ENCODE measurements at regions not wholly inside any gene's neighbourhood (a gene's known extent, or its start where the extent isn't known, plus 50 kb on each side); places are given as distances from the start of the nearest gene placed in this dataset.
A peak's percentile ranks its signal among the peaks of the same experiment; 100 is the strongest.
"Not testable (repeated sequence)": the region's sequence is repeated elsewhere in the genome, so short reads cannot be mapped to it uniquely, and the experiment has no call there.

DNA sequence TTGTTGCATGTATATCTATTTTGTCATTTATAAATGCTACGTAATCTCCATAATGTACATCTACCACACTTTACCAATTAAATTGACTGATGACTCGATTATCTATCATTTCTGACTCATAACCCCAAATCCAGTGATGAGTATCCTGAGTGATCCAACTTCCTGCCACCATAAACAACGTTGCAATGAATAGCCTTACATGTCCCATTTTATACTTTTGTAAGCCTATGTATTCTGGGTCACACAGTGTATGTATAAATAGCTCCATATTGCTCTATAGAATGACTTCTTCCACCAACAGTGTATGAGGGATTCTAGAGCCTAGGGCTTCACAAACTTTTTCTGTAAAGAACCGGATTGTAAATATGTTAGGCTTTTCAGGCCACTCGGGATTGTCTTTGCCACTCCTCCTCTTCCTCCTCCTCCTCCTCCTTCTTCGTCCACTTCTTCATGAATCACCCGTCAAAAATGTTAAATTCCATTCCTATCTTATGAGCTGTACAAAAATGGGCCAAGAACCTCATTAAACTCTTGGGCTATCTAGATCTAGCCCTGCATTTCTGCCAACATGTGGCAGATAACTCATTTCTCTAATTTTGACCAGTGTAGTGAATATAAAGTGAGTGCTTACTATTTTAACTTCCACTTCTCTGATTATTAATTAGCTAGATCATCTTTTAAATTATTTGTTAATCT, 672.2 kb upstream of the AMOT start:
- no peak for DNase-seq (ENCODE audit: low spot score)

DNA sequence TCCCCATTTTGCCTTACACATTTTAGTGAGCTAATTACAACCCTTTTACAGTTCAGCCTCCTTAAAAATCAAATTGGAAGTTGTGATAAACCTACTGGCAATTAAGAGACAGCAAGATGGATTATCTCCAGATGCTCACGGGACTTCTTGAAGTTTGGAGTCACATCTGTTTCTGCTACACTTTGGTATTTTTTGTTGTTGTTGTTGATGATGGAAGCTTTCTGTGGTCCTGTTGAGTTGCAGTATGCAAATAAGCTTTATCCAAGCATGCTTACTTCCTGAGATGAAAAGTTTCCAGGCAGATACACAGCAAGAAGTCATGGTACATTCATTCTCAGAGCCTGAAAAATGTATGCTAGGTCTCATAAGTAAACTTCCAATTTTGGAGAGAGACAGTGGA, 670.0 kb upstream of the AMOT start:
- DNase-seq (ENCODE audit: low spot score), result no peak

DNA sequence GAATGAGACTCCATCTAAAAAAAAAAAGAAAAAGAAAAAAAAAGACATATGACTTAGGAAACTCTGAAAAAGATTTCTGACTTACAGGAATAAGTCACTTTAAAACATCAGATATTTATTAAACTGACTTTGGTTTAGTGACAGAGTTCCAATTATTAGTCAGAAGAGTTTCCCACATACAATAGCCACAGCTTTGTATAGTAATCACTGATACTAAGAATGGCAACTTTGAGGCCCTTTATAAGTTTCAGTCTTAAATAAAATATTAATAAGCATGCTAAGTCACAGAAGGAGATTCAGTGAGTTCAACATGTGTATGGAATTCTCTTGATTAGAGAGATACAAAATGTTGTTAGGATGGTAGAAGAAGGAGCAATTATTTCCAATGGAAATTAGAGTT, 652.3 kb upstream of the AMOT start:
- DNase-seq (ENCODE audit: low spot score), result no peak

DNA sequence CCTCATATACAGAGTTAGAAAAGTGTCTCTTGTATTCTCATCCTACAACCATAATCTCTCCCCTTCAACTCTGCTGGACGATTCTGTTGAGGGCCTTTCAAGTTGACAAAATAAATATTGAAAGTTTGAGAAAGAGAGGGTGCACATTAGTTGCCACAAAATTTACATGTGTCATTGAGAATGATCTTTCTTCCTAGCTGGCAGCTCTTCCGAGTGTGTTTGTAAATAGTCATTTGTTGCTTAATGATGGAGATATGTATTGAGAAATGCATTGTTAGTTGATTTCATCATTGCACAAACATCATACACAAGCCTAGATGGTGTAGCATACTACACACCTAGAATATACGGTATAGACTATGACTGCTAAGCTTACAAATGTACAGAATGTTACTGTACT, 632.8 kb upstream of the AMOT start:
- DNase-seq (ENCODE audit: low spot score), result no peak

DNA sequence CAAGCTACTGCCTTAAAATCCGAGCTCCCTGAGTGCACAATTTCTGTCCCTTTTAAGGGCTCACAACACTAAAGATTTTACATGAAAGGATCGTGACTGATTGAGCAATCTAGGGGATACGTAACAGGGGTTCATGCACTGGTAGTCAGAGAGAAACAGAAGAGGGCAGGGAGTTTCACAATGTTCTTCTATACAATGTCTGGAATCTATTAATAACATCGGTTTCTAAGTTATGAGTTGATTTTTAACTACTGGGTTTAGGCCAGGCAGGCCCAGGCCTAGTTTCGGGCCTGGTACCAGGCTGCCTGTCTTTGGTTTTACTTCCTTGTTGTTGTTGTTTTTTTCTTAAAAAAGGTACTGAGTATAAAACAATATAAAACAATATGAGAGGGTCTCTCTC, 632.4 kb upstream of the AMOT start:
- DNase-seq (ENCODE audit: low spot score), result not testable (repeated sequence)

DNA sequence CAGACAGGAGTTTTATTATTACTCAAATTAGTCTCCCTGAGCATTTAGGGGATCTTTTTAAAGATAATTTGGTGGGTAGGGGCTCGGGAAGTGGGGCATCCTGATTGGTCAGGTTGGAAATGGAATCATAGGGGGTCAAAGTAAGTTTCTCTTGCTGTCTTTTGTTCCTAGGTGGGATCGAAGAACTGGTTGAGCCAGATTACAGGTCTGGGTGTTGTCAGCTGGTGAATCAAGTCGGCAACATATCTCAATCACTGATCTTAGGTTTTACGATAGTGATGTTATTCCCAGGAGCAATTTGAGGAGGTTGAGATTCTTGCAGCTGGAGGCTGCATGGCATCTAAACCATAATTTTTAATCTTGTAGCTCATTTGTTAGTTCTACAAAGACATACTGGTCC, 629.5 kb upstream of the AMOT start:
- DNase-seq (ENCODE audit: low spot score), result no peak

DNA sequence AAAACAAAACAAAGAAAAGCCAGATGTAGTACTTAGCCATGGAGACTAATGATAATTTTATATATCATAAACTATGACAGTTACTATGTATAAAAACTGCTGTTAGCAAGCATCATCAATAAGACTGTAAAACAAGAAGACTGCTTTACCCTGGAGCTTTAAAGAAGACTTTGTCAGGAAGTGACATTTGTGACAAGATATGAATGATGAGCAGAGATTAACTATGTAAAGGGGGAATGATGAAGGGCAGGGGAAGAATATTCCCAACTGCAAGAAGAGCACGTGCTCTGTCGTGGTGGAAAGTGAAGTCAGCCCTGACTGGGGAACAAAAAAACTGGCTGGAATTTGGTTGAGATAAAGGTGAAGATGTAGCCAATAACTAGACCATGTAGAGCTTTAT, 617.1 kb upstream of the AMOT start:
- DNase-seq (ENCODE audit: low spot score), result no peak

DNA sequence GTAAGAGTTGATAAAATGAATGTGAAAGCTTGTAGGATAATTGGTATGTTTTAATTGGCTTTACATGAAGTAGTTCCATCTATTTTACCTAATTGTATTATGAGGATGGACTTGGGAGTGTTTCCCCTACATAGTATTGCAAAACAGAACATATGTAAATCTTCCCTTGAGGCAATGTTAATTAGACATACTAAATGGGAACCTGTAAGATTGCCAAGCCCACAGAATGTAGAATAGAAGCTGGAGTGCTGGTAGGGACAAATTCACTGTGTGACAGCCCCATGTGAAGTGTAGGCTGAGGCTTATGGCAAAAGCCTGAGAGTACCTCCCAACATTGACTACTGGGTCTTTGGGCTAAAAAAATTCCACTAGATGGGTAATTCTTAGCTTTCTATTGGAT, 615.0 kb upstream of the AMOT start:
- no peak for DNase-seq (ENCODE audit: low spot score)

DNA sequence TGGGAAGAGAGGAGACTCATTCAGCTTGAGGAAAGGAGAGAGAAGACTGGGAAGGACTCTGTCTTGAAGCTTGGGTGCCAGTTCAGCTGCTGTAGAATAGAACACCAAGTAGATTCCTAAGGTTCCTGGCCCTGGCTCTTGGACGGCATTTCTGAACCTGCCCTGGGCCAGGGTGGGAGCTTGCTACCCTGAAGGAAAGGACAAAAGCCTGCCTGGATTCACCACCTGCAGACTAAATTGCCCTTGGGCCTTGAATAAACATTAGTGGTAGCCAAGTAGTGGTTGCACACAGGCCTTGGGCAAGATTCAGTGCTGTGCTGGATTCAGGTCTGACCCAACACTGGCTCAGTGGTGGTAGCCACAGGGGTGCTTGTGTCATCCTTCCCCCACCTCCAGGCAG, 588.4 kb upstream of the AMOT start:
- DNase-seq (ENCODE audit: low spot score), result no peak

DNA sequence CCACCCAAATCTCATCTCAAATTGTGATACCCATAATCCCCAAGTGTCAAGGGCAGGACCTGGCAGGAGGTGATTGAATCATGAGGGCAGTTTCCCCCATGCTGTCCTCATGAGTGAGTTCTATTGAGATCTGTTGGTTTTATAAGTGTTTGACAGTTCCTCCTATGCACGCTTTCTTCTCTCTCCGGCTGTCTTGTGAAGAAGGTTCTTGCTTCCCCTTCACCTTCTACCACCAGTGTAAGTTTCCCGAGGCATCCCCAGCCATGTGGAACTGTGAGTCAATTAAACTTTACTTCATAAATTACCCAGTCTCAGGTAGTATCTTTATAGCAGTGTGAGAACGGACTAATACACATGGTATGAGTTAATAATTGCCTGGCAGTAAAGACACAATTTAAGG, 581.7 kb upstream of the AMOT start:
- no peak for DNase-seq (ENCODE audit: low spot score)

DNA sequence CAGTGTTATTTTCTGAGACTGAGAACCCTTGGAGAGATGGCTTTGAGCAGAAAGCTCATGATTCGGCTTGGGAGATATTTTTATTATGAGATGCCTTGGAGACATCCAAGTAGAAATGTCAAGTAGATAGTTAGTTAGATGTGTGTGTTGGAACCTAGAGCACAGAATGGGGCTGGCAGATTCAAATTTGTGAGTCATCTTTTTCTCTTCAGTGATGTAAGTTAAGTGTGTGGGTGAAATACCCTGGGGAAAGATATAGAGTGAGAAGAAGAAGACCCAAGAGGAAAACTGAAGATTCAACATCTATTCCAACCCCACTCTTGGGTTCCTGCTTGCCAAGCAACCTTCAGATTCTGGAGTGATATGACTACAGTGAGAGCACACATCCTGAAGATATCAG, 580.8 kb upstream of the AMOT start:
- no peak for DNase-seq (ENCODE audit: low spot score)

DNA sequence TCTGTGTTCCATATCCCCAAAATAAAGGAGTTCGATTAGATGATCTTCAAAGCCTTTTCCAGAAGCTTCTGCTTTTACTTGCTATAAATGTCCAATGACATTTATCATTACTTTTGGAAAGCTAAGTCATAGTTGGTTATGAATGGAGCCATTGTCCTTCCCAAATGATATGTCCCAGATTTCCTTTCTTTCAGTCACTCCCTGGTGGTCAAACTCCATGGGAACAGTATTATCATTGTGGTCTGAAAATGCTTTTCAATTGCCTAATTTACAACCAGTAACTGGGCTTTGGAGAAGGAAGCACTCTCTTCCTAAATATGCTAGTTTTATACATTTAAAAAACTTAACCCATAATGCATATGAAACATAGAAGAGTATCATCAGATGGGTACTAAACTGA, 571.5 kb upstream of the AMOT start:
- DNase-seq (ENCODE audit: low spot score), result no peak

DNA sequence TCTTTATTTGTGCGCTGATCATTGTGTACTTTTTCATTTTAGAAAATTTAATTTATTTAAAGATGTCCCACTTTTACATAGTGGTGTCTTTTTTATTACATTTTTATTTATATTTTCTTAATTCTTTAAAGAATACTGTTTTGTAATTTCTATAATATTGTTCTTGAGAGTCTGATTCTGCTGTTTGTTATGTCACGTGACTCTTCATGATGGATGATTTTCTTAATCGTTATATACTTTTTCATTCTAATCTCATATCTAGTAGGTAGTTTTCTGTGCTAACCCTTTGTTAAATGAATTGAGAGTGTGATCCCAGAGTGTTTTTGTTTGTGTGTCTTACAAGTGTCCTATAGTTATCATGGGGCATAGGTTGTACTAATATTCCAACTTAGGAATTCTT, 568.2 kb upstream of the AMOT start:
- no peak for DNase-seq (ENCODE audit: low spot score)

DNA sequence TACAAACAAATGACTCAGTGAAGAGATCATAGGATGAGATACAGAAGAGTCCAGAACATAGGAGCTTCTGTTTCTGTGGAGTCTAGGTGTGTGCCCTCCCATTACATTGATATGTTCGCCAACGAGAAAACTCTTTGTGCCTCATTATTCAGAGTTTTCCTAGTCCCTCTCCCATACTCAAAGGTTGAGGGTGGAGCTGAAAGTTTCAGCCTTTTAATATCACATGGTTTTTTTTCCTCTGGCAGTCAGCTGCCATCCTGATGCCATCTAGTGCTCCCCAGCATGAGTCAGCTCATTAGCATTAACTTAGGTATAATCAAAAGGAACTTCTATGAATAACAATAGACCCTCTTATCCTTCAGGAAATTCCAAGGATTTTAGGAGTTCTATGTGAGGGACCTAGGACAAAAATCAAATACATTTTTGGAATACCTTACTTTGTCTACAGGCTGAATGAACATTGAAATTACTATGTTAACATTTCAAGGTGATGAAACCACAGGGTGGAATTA, 559.6 kb upstream of the AMOT start:
- no peak for DNase-seq (ENCODE audit: low spot score)

DNA sequence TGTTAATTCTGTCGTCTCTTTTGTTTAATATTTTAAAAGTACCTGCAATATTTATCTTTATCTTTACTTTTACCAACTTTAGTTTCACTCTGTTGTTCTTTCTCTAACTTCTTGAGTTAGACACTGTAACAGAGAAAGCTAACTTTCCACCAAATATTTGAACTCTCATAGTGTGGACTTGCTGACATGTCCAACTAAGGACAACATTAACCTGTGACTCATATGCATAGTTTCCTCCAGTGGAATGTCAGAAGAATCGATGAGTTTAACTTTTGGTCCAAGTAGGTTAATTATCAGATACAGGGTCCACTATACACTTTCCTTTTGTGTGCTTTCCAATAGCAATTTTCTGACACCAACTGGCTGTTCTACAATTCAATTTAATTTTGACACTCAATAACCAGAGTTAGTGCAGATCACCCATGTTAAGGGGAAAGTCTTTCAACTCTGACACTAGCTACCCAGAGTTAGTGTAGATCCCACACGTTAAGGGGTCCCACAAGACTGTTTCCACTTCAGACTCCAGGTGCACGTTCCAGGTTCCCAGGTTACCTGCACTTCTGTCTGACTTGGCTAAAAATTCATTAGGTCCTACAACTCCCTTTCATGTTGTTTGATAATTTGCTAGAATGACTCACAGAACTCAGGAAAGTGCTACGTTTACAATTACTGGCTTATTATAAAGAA, 559.0 kb upstream of the AMOT start:
- DNase-seq (ENCODE audit: low spot score), result no peak

DNA sequence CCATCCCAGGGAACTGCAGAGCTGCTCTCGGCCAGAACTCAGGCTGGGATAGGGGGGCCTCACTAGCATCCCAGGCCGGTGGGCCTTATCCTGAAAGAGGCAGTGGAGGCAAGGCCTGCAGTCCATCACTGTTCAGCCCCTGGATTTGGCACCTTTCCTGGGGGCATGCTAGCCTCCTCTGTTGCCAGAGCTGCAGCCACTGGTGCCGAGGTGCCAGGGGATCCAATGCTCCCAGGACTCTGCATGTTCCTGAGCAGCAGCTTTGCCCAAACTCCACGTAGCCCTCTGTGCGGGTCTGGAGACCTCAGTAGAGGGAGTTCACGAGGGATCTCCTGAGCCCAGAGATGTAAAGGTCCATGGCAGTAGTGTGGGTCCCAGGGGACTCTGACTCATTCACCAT, 551.7 kb upstream of the AMOT start:
- DNase-seq (ENCODE audit: low spot score), result no peak

DNA sequence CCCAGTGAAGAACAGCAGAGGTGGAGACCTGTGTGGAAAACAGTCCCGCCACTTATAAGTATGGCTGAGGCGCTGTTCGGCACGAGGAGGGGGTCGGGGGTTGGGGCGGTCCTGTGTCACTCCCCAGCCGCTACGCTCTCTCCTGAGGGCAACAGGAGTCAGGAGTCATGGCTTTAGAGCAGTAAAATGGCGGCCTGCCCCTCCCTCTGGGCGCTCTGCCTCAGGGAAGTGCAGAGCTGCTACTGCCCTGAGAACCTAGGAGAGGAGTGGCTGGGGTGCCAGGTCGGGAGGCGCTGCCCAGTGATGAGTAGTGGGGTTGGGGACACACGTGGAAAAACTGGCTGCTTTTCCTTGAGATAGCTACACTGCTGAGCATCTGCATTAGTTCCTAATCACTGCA, 551.2 kb upstream of the AMOT start:
- DNase-seq (ENCODE audit: low spot score), result no peak

DNA sequence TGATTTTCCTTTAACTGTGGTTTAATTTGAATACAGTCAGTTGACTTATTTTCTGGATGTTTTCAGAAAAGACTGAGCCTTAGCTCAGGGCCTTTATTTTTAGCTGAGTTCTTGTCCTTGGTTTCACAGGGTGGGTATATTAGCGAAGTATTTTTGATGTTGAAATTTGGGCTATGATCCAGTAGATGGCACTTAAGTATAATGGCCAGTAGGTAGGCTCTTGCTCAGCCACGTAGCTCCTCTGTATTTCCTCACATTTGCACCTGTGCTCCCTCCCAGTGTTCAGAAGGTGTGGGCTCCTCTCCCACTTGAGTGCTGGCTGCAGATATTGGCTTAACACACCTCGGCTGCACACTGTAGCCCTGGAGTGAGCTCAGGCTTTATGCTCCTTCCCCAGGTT, 549.9 kb upstream of the AMOT start:
- DNase-seq (ENCODE audit: low spot score), result no peak

DNA sequence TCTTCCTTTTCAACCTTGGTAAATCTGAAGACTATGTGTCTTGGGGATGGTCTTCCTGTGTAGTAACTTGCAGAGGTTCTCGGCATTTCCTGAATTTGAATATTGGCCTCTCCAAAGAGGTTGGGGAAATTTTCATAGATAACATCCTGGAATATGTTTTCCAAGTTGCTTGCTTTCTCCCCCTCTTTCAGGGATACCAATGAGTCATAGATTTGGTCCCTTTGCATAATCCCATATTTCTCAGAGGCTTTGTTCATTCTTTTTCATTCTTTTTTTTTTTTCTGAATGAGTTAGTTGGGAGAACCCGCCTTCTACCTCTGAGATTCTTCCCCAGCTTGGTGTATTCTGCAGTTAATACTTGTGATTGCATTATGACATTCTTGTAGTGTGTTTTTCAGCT, 549.2 kb upstream of the AMOT start:
- no peak for DNase-seq (ENCODE audit: low spot score)

DNA sequence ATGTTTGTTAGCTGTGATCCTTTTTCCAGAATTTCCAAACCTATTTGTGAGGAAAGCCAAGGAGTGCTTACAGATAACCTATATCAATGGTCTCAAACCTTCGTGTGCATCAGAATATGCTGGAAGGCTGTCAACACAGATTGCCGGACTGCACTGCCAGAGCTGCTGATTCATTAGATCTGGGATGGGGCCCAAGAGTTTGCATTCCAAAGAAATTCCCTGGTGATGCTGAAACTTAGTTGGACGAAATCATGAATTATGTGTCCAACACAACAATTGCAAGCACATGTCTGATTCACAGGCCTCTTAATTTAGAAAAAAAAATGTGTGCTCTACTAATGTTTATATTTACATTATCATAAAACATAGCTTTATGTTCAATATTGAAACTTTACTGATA, 544.0 kb upstream of the AMOT start:
- DNase-seq (ENCODE audit: low spot score), result peak; percentile 54

DNA sequence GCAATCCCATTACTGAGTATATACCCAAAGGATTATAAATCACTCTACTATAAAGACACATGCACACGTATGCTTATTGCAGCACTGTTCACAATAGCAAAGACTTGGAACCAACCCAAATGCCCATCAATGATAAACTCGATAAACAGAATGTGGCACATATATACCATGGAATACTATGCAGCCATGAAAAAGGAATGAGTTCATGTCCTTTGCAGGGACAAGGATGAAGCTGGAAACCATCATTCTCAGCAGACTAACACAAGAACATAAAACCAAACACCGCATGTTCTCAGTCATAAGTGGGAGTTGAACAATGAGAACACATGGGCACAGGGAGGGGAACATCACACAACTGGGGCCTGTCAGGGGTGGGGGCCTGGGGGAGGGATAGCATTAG, 532.8 kb upstream of the AMOT start:
- DNase-seq (ENCODE audit: low spot score), result not testable (repeated sequence)

DNA sequence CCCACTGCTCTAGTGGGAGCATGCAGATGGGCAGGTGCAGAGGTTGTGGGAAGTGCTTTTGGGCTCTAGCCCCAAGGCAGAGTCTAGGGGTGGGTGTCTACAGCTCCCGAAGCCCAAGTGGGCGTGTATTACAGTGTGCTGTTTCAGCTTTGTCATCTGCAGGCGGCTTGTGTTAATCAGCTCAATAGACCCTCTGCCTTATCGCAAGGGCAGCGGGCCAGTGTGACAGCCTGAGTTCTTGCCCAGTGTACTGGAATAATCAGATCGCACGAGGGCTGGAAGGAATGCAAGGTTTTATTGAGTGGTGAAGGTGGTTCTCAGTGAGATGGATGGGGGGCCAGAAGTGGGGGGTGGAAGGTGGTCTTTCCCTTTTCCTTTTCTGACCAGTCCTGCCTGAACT, 529.4 kb upstream of the AMOT start:
- no peak for DNase-seq (ENCODE audit: low spot score)

DNA sequence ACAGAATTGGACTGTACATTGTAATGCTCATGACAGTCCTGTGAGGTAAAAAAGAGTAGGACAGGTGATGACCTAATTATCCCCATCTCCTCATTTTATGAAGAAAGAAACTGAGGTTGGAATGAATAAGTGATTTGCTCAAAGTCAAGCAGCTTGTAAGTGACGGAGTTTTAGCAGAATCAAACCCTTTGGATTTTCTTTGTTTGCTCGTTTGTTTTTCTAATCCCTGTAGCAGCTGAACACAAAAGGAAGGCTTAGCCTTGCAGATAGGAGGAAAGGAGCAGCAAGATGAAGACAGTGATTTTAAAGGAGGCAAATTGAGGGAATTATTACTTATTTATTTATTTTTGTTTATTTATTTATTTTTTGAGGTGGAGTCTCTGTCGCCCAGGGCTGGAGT, 528.4 kb upstream of the AMOT start:
- no peak for DNase-seq (ENCODE audit: low spot score)

DNA sequence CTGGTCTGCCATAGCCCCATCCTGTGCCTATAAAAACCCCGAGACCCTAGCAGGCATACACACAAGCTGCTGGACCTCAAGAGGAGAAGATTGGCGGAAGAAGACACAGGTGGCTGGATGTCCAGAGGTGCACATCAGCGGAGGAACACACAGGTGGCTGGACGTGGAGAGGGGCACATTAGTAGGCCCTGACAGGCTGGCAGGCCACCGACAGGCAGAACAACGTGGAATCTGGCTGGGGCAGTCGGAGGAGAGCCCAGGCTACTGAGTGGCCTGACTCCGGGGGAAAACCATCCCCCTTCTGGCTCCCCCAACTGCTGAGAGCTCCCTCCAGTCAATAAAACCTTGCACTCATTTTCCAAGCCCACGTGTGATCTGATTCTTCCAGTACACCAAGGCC, 512.5 kb upstream of the AMOT start:
- no peak for DNase-seq (ENCODE audit: low spot score)
